ENCODE measurements at regions not wholly inside any gene's neighbourhood (a gene's known extent, or its start where the extent isn't known, plus 50 kb on each side); places are given as distances from the start of the nearest gene placed in this dataset.

GRCh38 chr13:87208636-87209035 lies 462.5 kb upstream of the SLITRK5 start:
- TF ChIP-seq EP300 (IDR thresholded peaks at IDR 0.05) (no peak), MAZ (IDR thresholded peaks at IDR 0.05; ENCODE audit: borderline replicate concordance, low read depth, low read length) (no peak), SMC3 (IDR thresholded peaks at IDR 0.05) (no peak), BHLHE40 (IDR thresholded peaks at IDR 0.05; ENCODE audit: low read depth, low read length) (no peak)
